HG02938 (cell line): ENCODE measurements at regions not wholly inside any gene's neighbourhood (a gene's known extent, or its start where the extent isn't known, plus 50 kb on each side); places are given as distances from the start of the nearest gene placed in this dataset.

ENCODE experiments used
- ATAC-seq: cut with Tn5 transposase; IDR thresholded peaks from one replicate; pipeline ENCODE4 v1.9.1; 2021; ENCODE audit warnings: mild to moderate bottlenecking, moderate library complexity; ENCODE audit not compliant: unreplicated experiment

- ATAC-seq: no peak
Observed at GRCh38 chr3:102599819-102600576, 165.2 kb downstream of the ZPLD1 start.

- ATAC-seq: no peak
Observed at GRCh38 chr3:102605153-102605552, 170.3 kb downstream of the ZPLD1 start.

GRCh38 chr3:102608875-102609274, 174.1 kb downstream of the ZPLD1 start:
- ATAC-seq: no peak

- no peak for ATAC-seq
Observed at GRCh38 chr3:102614021-102614569, 179.3 kb downstream of the ZPLD1 start.

- no peak for ATAC-seq
Observed at GRCh38 chr3:102614585-102614984, 179.8 kb downstream of the ZPLD1 start.

GRCh38 chr3:102617381-102617780, 182.6 kb downstream of the ZPLD1 start:
- ATAC-seq: no peak

GRCh38 chr3:102619361-102619760, 184.5 kb downstream of the ZPLD1 start:
- no peak for ATAC-seq

- no peak for ATAC-seq
Observed at GRCh38 chr3:102629943-102630342, 195.1 kb downstream of the ZPLD1 start.

- ATAC-seq: no peak
Observed at GRCh38 chr3:102630531-102630930, 195.7 kb downstream of the ZPLD1 start.

- no peak for ATAC-seq
Observed at GRCh38 chr3:102643546-102643945, 208.7 kb downstream of the ZPLD1 start.

- ATAC-seq: no peak
Observed at GRCh38 chr3:102646557-102646956, 211.7 kb downstream of the ZPLD1 start.

- no peak for ATAC-seq
Observed at GRCh38 chr3:102660653-102661052, 225.8 kb downstream of the ZPLD1 start.

- no peak for ATAC-seq
Observed at GRCh38 chr3:102661707-102662497, 227.1 kb downstream of the ZPLD1 start.

- ATAC-seq: no peak
Observed at GRCh38 chr3:102662498-102662772, 227.6 kb downstream of the ZPLD1 start.

GRCh38 chr3:102664126-102664525, 229.3 kb downstream of the ZPLD1 start:
- ATAC-seq: no peak

- no peak for ATAC-seq
Observed at GRCh38 chr3:102665183-102665582, 230.4 kb downstream of the ZPLD1 start.

GRCh38 chr3:102668247-102668646, 233.4 kb downstream of the ZPLD1 start:
- ATAC-seq: no peak

- ATAC-seq: no peak
Observed at GRCh38 chr3:102670986-102671385, 236.2 kb downstream of the ZPLD1 start.

- ATAC-seq: no peak
Observed at GRCh38 chr3:102672305-102672704, 237.5 kb downstream of the ZPLD1 start.

GRCh38 chr3:102673271-102674115, 238.7 kb downstream of the ZPLD1 start:
- ATAC-seq: peak; percentile 85

GRCh38 chr3:102674284-102674683, 239.5 kb downstream of the ZPLD1 start:
- ATAC-seq: no peak
